Uterus (tissue), 2 donors: ENCODE measurements at regions not wholly inside any gene's neighbourhood (a gene's known extent, or its start where the extent isn't known, plus 50 kb on each side); places are given as distances from the start of the nearest gene placed in this dataset.

ENCODE experiments used
- CTCF ChIP-seq, 4 experiments: fragments of 200-600 bp in 2 of 4; fragments of 450-650 bp in 2 of 4; sonication (generic) in 2 of 4; IDR thresholded peaks; one replicate each; pipeline ENCODE4 v1.5.1; 2016 to 2019; ENCODE audit warnings: antibody characterized with exemption in 4 of 4, mild to moderate bottlenecking in 2 of 4, moderate library complexity in 1 of 4
- POLR2A ChIP-seq, 2 donors: fragments of 450-650 bp; IDR thresholded peaks; one replicate each; pipeline ENCODE4 v1.6.1; 2016; ENCODE audit warnings: antibody characterized with exemption in 2 of 2, mild to moderate bottlenecking in 1 of 2, moderate library complexity in 1 of 2

- TF ChIP-seq CTCF (IDR thresholded peaks at IDR 0.05) = no peak
- no peak for TF ChIP-seq POLR2A (IDR thresholded peaks at IDR 0.05)
Observed at GRCh38 chr3:159236321-159236720, 434.5 kb downstream of the MFSD1 start.
